K562 (cell line): ENCODE measurements at regions not wholly inside any gene's neighbourhood (a gene's known extent, or its start where the extent isn't known, plus 50 kb on each side); places are given as distances from the start of the nearest gene placed in this dataset.

ENCODE experiments used
- ATAC-seq: fragments of 200-7000 bp; cut with Tn5 transposase; 3 replicates; pipeline ENCODE4 v1.9.1; 2020; ENCODE audit warnings: moderate library complexity
- BruUV-seq: library from RNA; stranded (reverse); fragments of 400-500 nt; replicated peaks from 2 replicates; lab custom pipeline; 2021; lab: Mats Ljungman, UMichigan
- CTCF ChIA-PET: fragments of 300-600 bp; formaldehyde crosslinking; extraction: SDS; loops from one replicate; lab custom pipeline; 2021; ENCODE audit warnings: low intra/inter-chr PET ratio; lab: Yijun Ruan, JAX
- POLR2A ChIA-PET: fragments of 300-600, 350-650 bp; sonication (Branson Sonifier 250); formaldehyde crosslinking; extraction: SDS; loops from one replicate; lab custom pipeline; 2021; ENCODE audit warnings: antibody characterized with exemption, inconsistent platforms; lab: Yijun Ruan, JAX
- DNase-seq, 4 experiments: peaks; one replicate each; pipeline versions ENCODE4 v3.0.0 to v3.0.0-alpha.2; 2011 to 2018; ENCODE audit warnings: low spot score in 3 of 4, mixed read lengths in 3 of 4; ENCODE audit errors: extremely low read depth in 1 of 4
- FAIRE-seq: peaks from 2 replicates; lab custom pipeline; 2011; peaks lifted over from hg19 to GRCh38; lab: Jason Lieb, UNC
- H2AFZ ChIP-seq: 2 replicates; pipeline ENCODE4 v1.6.0; 2011; ENCODE audit warnings: low read depth, low read length, control low read depth, inconsistent platforms
- H3K27ac ChIP-seq: fragments of 200-600 bp; 3 replicates; pipeline ENCODE4 v1.8.0; 2011; ENCODE audit warnings: low read depth, mild to moderate bottlenecking, control low read depth, inconsistent platforms, low read length, moderate library complexity, mixed read lengths; ENCODE audit errors: extremely low read depth
- H3K27me3 ChIP-seq, 2 experiments: fragments of 300-600 bp in 1 of 2; 2 replicates in 1 of 2; 3 replicates in 1 of 2; pipeline versions ENCODE4 v1.6.0 to v1.8.0; 2011; ENCODE audit warnings: inconsistent platforms in 2 of 2, low read length in 2 of 2, mild to moderate bottlenecking in 1 of 2, mixed read lengths in 1 of 2, moderate library complexity in 1 of 2; ENCODE audit not compliant: control insufficient read depth in 2 of 2, insufficient read depth in 2 of 2
- H3K36me3 ChIP-seq: fragments of 300-600 bp; 3 replicates; pipeline ENCODE4 v1.8.0; 2011; ENCODE audit warnings: mild to moderate bottlenecking, low read length, inconsistent platforms; ENCODE audit not compliant: control insufficient read depth, insufficient read depth
- H3K4me1 ChIP-seq, 2 experiments: fragments of 200-600 bp in 1 of 2; replicated peaks in 1 of 2; 2 replicates in 1 of 2; 3 replicates in 1 of 2; pipeline versions ENCODE4 v1.5.1 to v1.8.0; 2011; ENCODE audit warnings: inconsistent platforms in 2 of 2, low read length in 2 of 2, mild to moderate bottlenecking in 1 of 2, mixed read lengths in 1 of 2, moderate library complexity in 1 of 2; ENCODE audit not compliant: control insufficient read depth in 2 of 2, insufficient read depth in 2 of 2
- H3K4me2 ChIP-seq: 2 replicates; pipeline ENCODE4 v1.6.1; 2011; ENCODE audit warnings: low read length, control low read depth, inconsistent platforms, mixed read lengths; ENCODE audit not compliant: insufficient read depth
- H3K4me3 ChIP-seq: fragments of 200-600 bp; sonication (generic), shearing (Covaris generic); 2 replicates; pipeline ENCODE4 v1.5.1; 2016; ENCODE audit warnings: control low read depth, inconsistent platforms
- H3K79me2 ChIP-seq: fragments of 200-600 bp; 3 replicates; pipeline ENCODE4 v1.8.0; 2011; ENCODE audit warnings: low read length, inconsistent platforms; ENCODE audit not compliant: control insufficient read depth, insufficient read depth
- H3K9ac ChIP-seq, 2 experiments: 2 replicates each; pipeline versions ENCODE4 v1.6.0 to v1.6.1; 2011; ENCODE audit warnings: low read depth in 2 of 2, low read length in 2 of 2, control low read depth in 1 of 2, inconsistent platforms in 1 of 2, mild to moderate bottlenecking in 1 of 2, mixed read lengths in 1 of 2; ENCODE audit not compliant: insufficient read depth in 1 of 2
- H3K9me1 ChIP-seq: one replicate; pipeline ENCODE4 v1.6.0; 2011; ENCODE audit warnings: inconsistent platforms, mild to moderate bottlenecking, low read length, moderate library complexity; ENCODE audit not compliant: control insufficient read depth, insufficient read depth
- H3K9me3 ChIP-seq: replicated peaks from 2 replicates; pipeline ENCODE4 v1.5.1; 2011; ENCODE audit warnings: low read depth, low read length, inconsistent platforms; ENCODE audit not compliant: control insufficient read depth, insufficient read depth
- H4K20me1 ChIP-seq: replicated peaks from 2 replicates; pipeline ENCODE4 v1.6.1; 2011; ENCODE audit warnings: low read length, inconsistent platforms, mixed read lengths; ENCODE audit not compliant: control insufficient read depth, insufficient read depth
- ASH1L ChIP-seq: fragments of 450-650 bp; IDR thresholded peaks from 2 replicates; pipeline ENCODE4 v1.6.1; 2018; ENCODE audit warnings: borderline replicate concordance, mild to moderate bottlenecking, low read depth; ENCODE audit not compliant: partially characterized antibody
- BDP1 ChIP-seq: IDR thresholded peaks from 3 replicates; pipeline ENCODE4 v1.6.1; 2011; ENCODE audit not compliant: insufficient read length, insufficient read depth
- BMI1 ChIP-seq: fragments of 150-350 bp; IDR thresholded peaks from 2 replicates; pipeline ENCODE4 v1.6.1; 2014; ENCODE audit warnings: low read length
- BRF2 ChIP-seq: IDR thresholded peaks from 3 replicates; pipeline ENCODE4 v1.6.1; 2011; ENCODE audit warnings: borderline replicate concordance, mild to moderate bottlenecking; ENCODE audit not compliant: insufficient read length, insufficient read depth
- ELF2 ChIP-seq: fragments of 250-450 bp; sonication (Bioruptor Pico); IDR thresholded peaks from 2 replicates; pipeline ENCODE4 v1.5.0; 2021; ENCODE audit warnings: mild to moderate bottlenecking
- MBD1 ChIP-seq: fragments of 250-450 bp; sonication (Bioruptor Pico); IDR thresholded peaks from 2 replicates; pipeline ENCODE4 v1.8.0; 2022; ENCODE audit warnings: inconsistent platforms
- NONO ChIP-seq, 2 experiments: fragments of 200-400 bp in 1 of 2; fragments of 450-650 bp in 1 of 2; formaldehyde crosslinking in 1 of 2; IDR thresholded peaks; 2 replicates each; pipeline ENCODE4 v1.6.1; 2017; ENCODE audit warnings: low read depth in 2 of 2, mild to moderate bottlenecking in 2 of 2, moderate library complexity in 2 of 2, low read length in 1 of 2
- POLR3A ChIP-seq: IDR thresholded peaks from 2 replicates; pipeline ENCODE4 v1.6.1; 2011; ENCODE audit warnings: borderline replicate concordance, mild to moderate bottlenecking, moderate library complexity; ENCODE audit not compliant: insufficient read length, insufficient read depth; ENCODE audit errors: extremely low read depth
- RBM22 ChIP-seq: fragments of 200-400 bp; formaldehyde crosslinking; IDR thresholded peaks from 2 replicates; pipeline ENCODE4 v1.6.1; 2018; ENCODE audit warnings: low read length, low read depth; ENCODE audit not compliant: poor library complexity, severe bottlenecking
- RFX5 ChIP-seq: IDR thresholded peaks from 2 replicates; pipeline ENCODE4 v1.6.1; 2011; ENCODE audit warnings: low read depth, mild to moderate bottlenecking, improper control_type of control experiment, low read length
- SFPQ ChIP-seq: fragments of 200-400 bp; formaldehyde crosslinking; IDR thresholded peaks from 2 replicates; pipeline ENCODE4 v1.6.1; 2017; ENCODE audit warnings: mild to moderate bottlenecking, low read depth, low read length, moderate library complexity
- SIN3A ChIP-seq, 2 experiments: fragments of 150-350 bp in 1 of 2; IDR thresholded peaks; 2 replicates each; pipeline ENCODE4 v1.6.1; 2011 to 2016; ENCODE audit warnings: borderline replicate concordance in 2 of 2, low read depth in 2 of 2, low read length in 2 of 2, mild to moderate bottlenecking in 2 of 2, moderate library complexity in 2 of 2; ENCODE audit not compliant: control insufficient read depth in 1 of 2
- TCF3 ChIP-seq: sonication (generic); formaldehyde crosslinking; IDR thresholded peaks from 2 replicates; pipeline ENCODE4 v1.4.0; 2020; ENCODE audit warnings: mild to moderate bottlenecking, missing genetic modification reagents
- THRAP3 ChIP-seq: fragments of 450-650 bp; IDR thresholded peaks from 2 replicates; pipeline ENCODE4 v1.6.1; 2016; ENCODE audit warnings: mild to moderate bottlenecking, inconsistent platforms, borderline replicate concordance
- TRIM28 ChIP-seq: fragments of 450-650 bp; IDR thresholded peaks from 2 replicates; pipeline ENCODE4 v1.6.1; 2017
- ZFP1 ChIP-seq: fragments of 450-650 bp; formaldehyde crosslinking; IDR thresholded peaks from 2 replicates; pipeline ENCODE4 v1.4.0; 2020; ENCODE audit warnings: mild to moderate bottlenecking, mixed read lengths
- ZNF23 ChIP-seq: fragments of 250-450 bp; sonication (Bioruptor Pico); IDR thresholded peaks from 2 replicates; pipeline ENCODE4 v1.4.0; 2020; ENCODE audit warnings: mild to moderate bottlenecking
- ZNF384 ChIP-seq: IDR thresholded peaks from 2 replicates; pipeline ENCODE4 v1.6.1; 2012; ENCODE audit warnings: low read depth, low read length, improper control_type of control experiment
- ZNF77 ChIP-seq: fragments of 250-450 bp; sonication (Bioruptor Pico); IDR thresholded peaks from 2 replicates; pipeline ENCODE4 v1.5.0; 2020
- WGBS: fragments of 100-300 bp; shearing (Covaris generic); methylation state at CpG from one replicate; pipeline ENCODE4 v1.1.6; 2016; ENCODE audit warnings: low coverage, mixed read lengths; ENCODE audit not compliant: insufficient coverage; ENCODE audit errors: missing lambda C conversion rate; 5-methylcytosine and 5-hydroxymethylcytosine counted together
- in situ Hi-C: fragments of 300-500 bp; cut with MboI; formaldehyde crosslinking; loops from 4 replicates; pipeline ENCODE4 v1.15.0; 2018; ENCODE audit warnings: inconsistent platforms, mixed read lengths
- intact Hi-C: fragments of 100-400 bp; cut with micrococcal nuclease; formaldehyde crosslinking; loops from 2 replicates; pipeline ENCODE4 v1.14.2; 2022

GRCh38 chr13:63693696-63694095, 2278.0 kb upstream of the PCDH20 start:
- BruUV-seq = no TSS peak
- DNase-seq = no peak

More at GRCh38 chr13:63693696-63694095, 2278.0 kb upstream of the PCDH20 start:
- H3K79me2 ChIP-seq = no peaks in the 10 kb centered on the region
- TF ChIP-seq RFX5 = no peak
- no peak for TF ChIP-seq THRAP3
- no peak for TF ChIP-seq ZNF23 (CRISPR knock-in tag)
- no peak for TF ChIP-seq ASH1L
- no peak for TF ChIP-seq RBM22
- TF ChIP-seq SFPQ = no peak
- no peak for TF ChIP-seq ZNF77
- no peak for TF ChIP-seq BRF2
- TF ChIP-seq ELF2 (CRISPR knock-in tag) = no peak
- TF ChIP-seq TRIM28 = no peak
- TF ChIP-seq BMI1 = no peak
- TF ChIP-seq ZFP1 (CRISPR knock-in tag) = no peak
- TF ChIP-seq MBD1 (CRISPR knock-in tag) = no peak
- no peak for TF ChIP-seq BDP1
- TF ChIP-seq SIN3A (IDR thresholded peaks at IDR 0.05; ENCODE audit: borderline replicate concordance in 2 of 2, control insufficient read depth in 1 of 2, low read depth in 2 of 2, low read length in 2 of 2) = no peak
- TF ChIP-seq NONO (IDR thresholded peaks at IDR 0.05; ENCODE audit: low read depth in 2 of 2, low read length in 1 of 2) = no peak
- TF ChIP-seq TCF3 (CRISPR knock-in tag) = no peak
- no peak for TF ChIP-seq POLR3A
- no peak for TF ChIP-seq ZNF384
- no peak overlapping the region for H3K4me3 ChIP-seq
- in situ Hi-C loops = no loop called here
- H2AFZ ChIP-seq = no peak overlapping the region
- 2% methylated on average over 7 of the region's 15 CpGs for WGBS
- ChIA-PET POLR2A (no interaction called here), CTCF (no interaction called here)
- H3K27me3 ChIP-seq = no peaks in the 10 kb centered on the region
- H3K36me3 ChIP-seq = no peaks in the 10 kb centered on the region
- FAIRE-seq (no peak), ATAC-seq (no peak)
- no peaks in the 10 kb centered on the region for H4K20me1 ChIP-seq
- H3K9me1 ChIP-seq = no peaks in the 10 kb centered on the region
- H3K4me2 ChIP-seq = no peak overlapping the region
- no peak overlapping the region for H3K9ac ChIP-seq
- intact Hi-C loops = no loop called here
- no peaks in the 10 kb centered on the region for H3K4me1 ChIP-seq
- H3K9me3 ChIP-seq = no peaks in the 10 kb centered on the region
- no peak overlapping the region for H3K27ac ChIP-seq
